SK-N-SH (cell line): ENCODE measurements at regions not wholly inside any gene's neighbourhood (a gene's known extent, or its start where the extent isn't known, plus 50 kb on each side); places are given as distances from the start of the nearest gene placed in this dataset.

Source experiments
- CTCF ChIA-PET: fragments of 300-600, 350-600 bp; formaldehyde crosslinking; extraction: SDS; loops from one replicate; lab custom pipeline; 2021; lab: Yijun Ruan, JAX
- POLR2A ChIA-PET: fragments of 350-600 bp; sonication (Branson Sonifier 250); formaldehyde crosslinking; extraction: SDS; loops from one replicate; lab custom pipeline; 2020; ENCODE audit warnings: antibody characterized with exemption, inconsistent platforms; lab: Yijun Ruan, JAX
- DNase-seq: peaks from one replicate; pipeline ENCODE4 v3.0.0; 2012
- H2AFZ ChIP-seq: fragments of 200-600 bp; sonication (generic); 2 replicates; pipeline ENCODE4 v1.8.1; 2016; ENCODE audit warnings: antibody characterized with exemption, mild to moderate bottlenecking, low read depth
- H3F3A ChIP-seq: fragments of 200-600 bp; sonication (generic); replicated peaks from 2 replicates; pipeline ENCODE3; 2016; ENCODE audit warnings: antibody characterized with exemption, mild to moderate bottlenecking; ENCODE audit not compliant: insufficient read depth
- H3K27ac ChIP-seq, 2 experiments: fragments of 200-500 bp in 1 of 2; fragments of 200-600 bp in 1 of 2; sonication (Bioruptor generic) in 1 of 2; sonication (generic), shearing (Covaris generic) in 1 of 2; 2 replicates each; pipeline versions ENCODE4 v1.5.1 to v1.6.1; 2014 to 2016; ENCODE audit warnings: low read depth in 2 of 2, inconsistent platforms in 1 of 2, low read length in 1 of 2, mild to moderate bottlenecking in 1 of 2, mixed read lengths in 1 of 2
- H3K27me3 ChIP-seq: fragments of 200-600 bp; sonication (generic), shearing (Covaris generic); 2 replicates; pipeline ENCODE4 v1.6.1; 2016; ENCODE audit warnings: mixed run types; ENCODE audit not compliant: insufficient read depth
- H3K36me3 ChIP-seq, 2 experiments: fragments of 200-500 bp in 1 of 2; fragments of 200-600 bp in 1 of 2; sonication (Bioruptor generic) in 1 of 2; sonication (generic) in 1 of 2; replicated peaks in 1 of 2; 2 replicates each; pipeline versions ENCODE3 to v1.5.1; 2014 to 2016; ENCODE audit warnings: low read length in 1 of 2, mild to moderate bottlenecking in 1 of 2; ENCODE audit not compliant: insufficient read depth in 2 of 2, control insufficient read depth in 1 of 2
- H3K4me1 ChIP-seq, 2 experiments: fragments of 200-500 bp in 1 of 2; fragments of 200-600 bp in 1 of 2; sonication (Bioruptor generic) in 1 of 2; sonication (generic), shearing (Covaris generic) in 1 of 2; 2 replicates each; pipeline versions ENCODE4 v1.5.1 to v1.6.1; 2014 to 2016; ENCODE audit warnings: low read depth in 1 of 2, low read length in 1 of 2, mixed run types in 1 of 2; ENCODE audit not compliant: insufficient read depth in 2 of 2, control insufficient read depth in 1 of 2
- H3K4me2 ChIP-seq: fragments of 200-600 bp; sonication (generic), shearing (Covaris generic); 2 replicates; pipeline ENCODE4 v1.6.1; 2017; ENCODE audit warnings: mixed run types
- H3K4me3 ChIP-seq, 2 experiments: fragments of 200-500 bp in 1 of 2; fragments of 200-600 bp in 1 of 2; sonication (Bioruptor generic) in 1 of 2; sonication (generic), shearing (Covaris generic) in 1 of 2; 2 replicates each; pipeline versions ENCODE4 v1.5.1 to v1.8.1; 2014 to 2016; ENCODE audit warnings: low read depth in 2 of 2, inconsistent platforms in 1 of 2, low read length in 1 of 2, mild to moderate bottlenecking in 1 of 2, mixed read lengths in 1 of 2, moderate library complexity in 1 of 2
- H3K79me2 ChIP-seq: fragments of 200-600 bp; sonication (generic); 2 replicates; pipeline ENCODE4 v1.8.1; 2017; ENCODE audit warnings: mild to moderate bottlenecking; ENCODE audit not compliant: insufficient read depth
- H3K9ac ChIP-seq: fragments of 200-600 bp; sonication (generic); 2 replicates; pipeline ENCODE4 v1.6.1; 2017; ENCODE audit warnings: mixed run types
- H3K9me2 ChIP-seq: fragments of 200-600 bp; sonication (generic); 2 replicates; pipeline ENCODE4 v1.6.1; 2017; ENCODE audit warnings: mixed run types
- H3K9me3 ChIP-seq: fragments of 200-600 bp; sonication (generic); 2 replicates; pipeline ENCODE4 v1.6.1; 2017; ENCODE audit warnings: mixed run types, mild to moderate bottlenecking, moderate library complexity
- H4K20me1 ChIP-seq: fragments of 200-600 bp; sonication (generic); 2 replicates; pipeline ENCODE4 v1.6.1; 2017; ENCODE audit warnings: mild to moderate bottlenecking, mixed run types; ENCODE audit not compliant: insufficient read depth
- CTCF ChIP-seq: fragments of 200-600 bp; sonication (generic); IDR thresholded peaks from 2 replicates; pipeline ENCODE4 v1.6.1; 2017; ENCODE audit warnings: antibody characterized with exemption, mild to moderate bottlenecking, moderate library complexity
- EP300 ChIP-seq, 2 experiments: IDR thresholded peaks; 2 replicates each; pipeline versions ENCODE4 v1.4.0 to v1.6.1; 2012; ENCODE audit warnings: borderline replicate concordance in 1 of 2, low read depth in 1 of 2, low read length in 1 of 2
- FOXJ3 ChIP-seq: sonication (generic); formaldehyde crosslinking; IDR thresholded peaks from 2 replicates; pipeline ENCODE4 v1.5.1; 2020; ENCODE audit warnings: mild to moderate bottlenecking, missing genetic modification reagents
- FOXM1 ChIP-seq: IDR thresholded peaks from 2 replicates; pipeline ENCODE4 v1.4.0; 2012; ENCODE audit warnings: low read depth, mild to moderate bottlenecking
- IRF3 ChIP-seq: fragments of 150-350 bp; IDR thresholded peaks from 2 replicates; pipeline ENCODE4 v1.6.1; 2016; ENCODE audit warnings: mild to moderate bottlenecking, low read depth, low read length
- MEF2A ChIP-seq: IDR thresholded peaks from 2 replicates; pipeline ENCODE4 v1.4.0; 2012; ENCODE audit warnings: low read depth, borderline replicate concordance
- PBX3 ChIP-seq: IDR thresholded peaks from 2 replicates; pipeline ENCODE4; 2012
- RAD21 ChIP-seq: IDR thresholded peaks from 2 replicates; pipeline ENCODE4 v1.6.1; 2012; ENCODE audit warnings: mild to moderate bottlenecking, low read length
- REST ChIP-seq: IDR thresholded peaks from 2 replicates; pipeline ENCODE4 v1.6.1; 2012; ENCODE audit warnings: mild to moderate bottlenecking, low read depth, low read length, moderate library complexity
- RFX5 ChIP-seq: IDR thresholded peaks from 2 replicates; pipeline ENCODE4 v1.6.1; 2012; ENCODE audit warnings: mild to moderate bottlenecking, improper control_type of control experiment, low read length
- SMC3 ChIP-seq: IDR thresholded peaks from 2 replicates; pipeline ENCODE4 v1.6.1; 2012; ENCODE audit warnings: low read depth, low read length, improper control_type of control experiment
- TAF1 ChIP-seq: IDR thresholded peaks from 2 replicates; pipeline ENCODE4 v1.6.1; 2012; ENCODE audit warnings: low read depth, mild to moderate bottlenecking, low read length, moderate library complexity, borderline replicate concordance
- WGBS: methylation state at CpG from one replicate; pipeline ENCODE4 v1.1.6; 2017; ENCODE audit warnings: low lambda C conversion rate; 5-methylcytosine and 5-hydroxymethylcytosine counted together

GRCh38 chr10:53744176-53744575, 971.6 kb upstream of the MBL2 start:
- ChIA-PET CTCF (no interaction called here), POLR2A (interaction anchor here (0.6 kb wide), 1 partner anchor 10 kb away, joined by 3 read pairs; no protein-coding TSS in a partner anchor)
- Histone ChIP-seq H3F3A (no peaks in the 10 kb centered on the region), H3K9ac (no peak overlapping the region), H4K20me1 (no peaks in the 10 kb centered on the region), H3K4me3 (no peak overlapping the region), H3K4me1 (no peaks in the 10 kb centered on the region), H3K79me2 (no peaks in the 10 kb centered on the region), H3K27ac (no peak overlapping the region), H3K4me2 (no peak overlapping the region), H3K36me3 (no peaks in the 10 kb centered on the region), H3K9me3 (no peaks in the 10 kb centered on the region), H3K27me3 (no peaks in the 10 kb centered on the region), H2AFZ (no peak overlapping the region), H3K9me2 (no peaks in the 10 kb centered on the region)
- TF ChIP-seq IRF3, result no peak
- 71% methylated on average over 2 of the region's 2 CpGs for WGBS
- no peak for DNase-seq

- DNase-seq, result no peak
- H3K9ac ChIP-seq, result no peak overlapping the region
- H3K27ac ChIP-seq, result no peak overlapping the region
- H3K79me2 ChIP-seq, result no peaks in the 10 kb centered on the region
- POLR2A ChIA-PET, result no interaction called here
- no peak overlapping the region for H2AFZ ChIP-seq
- CTCF ChIA-PET, result no interaction called here
- H3K9me3 ChIP-seq, result no peaks in the 10 kb centered on the region
- no peaks in the 10 kb centered on the region; a peak in 1 of 4 replicates for H3K4me1 ChIP-seq
- H3K27me3 ChIP-seq, result no peaks in the 10 kb centered on the region
- no peaks in the 10 kb centered on the region for H3F3A ChIP-seq
- H3K4me3 ChIP-seq, result no peak overlapping the region
- no peaks in the 10 kb centered on the region for H3K36me3 ChIP-seq
- no peak for TF ChIP-seq FOXM1
- H3K4me2 ChIP-seq, result no peak overlapping the region
- no peaks in the 10 kb centered on the region for H4K20me1 ChIP-seq
- H3K9me2 ChIP-seq, result no peaks in the 10 kb centered on the region
Observed at GRCh38 chr10:53737132-53737531, 964.5 kb upstream of the MBL2 start.

GRCh38 chr10:53726921-53727320, 954.3 kb upstream of the MBL2 start:
- POLR2A ChIA-PET, result no interaction called here
- Histone ChIP-seq H2AFZ (no peak overlapping the region), H3K9ac (no peak overlapping the region), H3K36me3 (no peaks in the 10 kb centered on the region), H3K9me2 (no peaks in the 10 kb centered on the region), H3K4me1 (no peaks in the 10 kb centered on the region), H3F3A (no peaks in the 10 kb centered on the region), H3K27me3 (no peaks in the 10 kb centered on the region), H3K4me3 (no peak overlapping the region), H3K9me3 (no peaks in the 10 kb centered on the region), H3K27ac (no peak overlapping the region), H3K79me2 (no peaks in the 10 kb centered on the region; the same call in 1 of the 2 replicates), H3K4me2 (no peak overlapping the region), H4K20me1 (no peaks in the 10 kb centered on the region)
- CTCF ChIA-PET, result no interaction called here
- TF ChIP-seq PBX3, result no peak
- TF ChIP-seq REST, result no peak
- no peak for TF ChIP-seq TAF1
- no peak for TF ChIP-seq MEF2A
- no peak for TF ChIP-seq SMC3
- TF ChIP-seq EP300 (IDR thresholded peaks at IDR 0.05; ENCODE audit: borderline replicate concordance in 1 of 2, low read depth in 1 of 2, low read length in 1 of 2), result no peak
- TF ChIP-seq RFX5, result no peak
- no peak for TF ChIP-seq RAD21
- no peak for TF ChIP-seq CTCF
- no peak for TF ChIP-seq FOXJ3 (CRISPR knock-in tag)
- DNase-seq, result no peak
- WGBS, result 45% methylated on average over 7 of the region's 7 CpGs
